ENCODE measurements at regions not wholly inside any gene's neighbourhood (a gene's known extent, or its start where the extent isn't known, plus 50 kb on each side); places are given as distances from the start of the nearest gene placed in this dataset.

DNA sequence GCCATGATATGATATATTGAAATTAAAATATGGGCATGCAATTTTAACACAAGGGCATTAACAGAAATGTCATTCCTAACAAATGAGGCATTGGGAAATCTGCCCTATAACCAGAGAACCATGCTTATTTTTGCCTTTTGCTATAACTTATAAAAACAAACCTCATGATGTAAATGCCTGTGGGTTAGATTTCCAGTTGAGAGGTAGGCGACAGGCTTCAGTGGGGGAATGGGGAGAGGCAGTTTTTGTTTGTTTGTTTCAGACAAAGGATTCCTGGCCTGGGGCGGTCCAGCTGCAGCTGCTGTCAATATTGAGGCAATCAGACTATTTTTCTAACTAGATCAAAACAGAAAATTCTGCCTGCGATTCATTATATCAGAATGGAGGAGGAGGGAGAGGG lies 490.4 kb upstream of the CFAP20DC start:
- no peak for DNase-seq

DNA sequence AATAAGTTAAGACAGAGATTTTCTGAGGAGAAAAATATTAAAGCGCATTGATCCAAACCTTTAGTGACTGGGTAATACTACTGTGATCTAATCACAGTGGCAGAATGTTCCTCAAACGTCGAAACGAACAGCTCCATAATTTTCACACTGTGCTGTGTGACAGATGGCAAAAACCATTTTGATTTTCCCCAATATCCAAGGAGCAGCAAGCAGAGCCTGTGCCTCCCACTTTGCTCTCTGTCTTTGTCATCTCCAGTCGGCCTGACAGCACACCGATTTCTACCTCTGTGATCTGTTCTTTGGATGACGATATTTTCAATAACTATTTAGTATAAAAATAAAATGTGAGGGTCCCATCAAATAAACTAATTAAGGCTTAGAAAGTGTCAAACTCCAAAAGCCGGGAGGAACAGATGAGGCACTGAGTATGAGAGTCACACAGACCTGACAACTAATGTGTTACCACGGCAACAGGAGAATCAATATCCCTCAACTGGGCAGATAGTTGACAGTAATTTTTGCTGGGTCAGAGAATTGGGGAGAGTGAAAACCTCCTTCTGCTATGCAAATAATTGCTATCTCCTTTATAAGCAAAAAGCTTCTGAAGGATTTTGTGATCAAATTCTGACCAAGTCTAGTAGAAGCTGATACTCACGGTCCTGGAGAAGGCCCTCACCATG lies 489.1 kb upstream of the CFAP20DC start:
- no peak for DNase-seq

DNA sequence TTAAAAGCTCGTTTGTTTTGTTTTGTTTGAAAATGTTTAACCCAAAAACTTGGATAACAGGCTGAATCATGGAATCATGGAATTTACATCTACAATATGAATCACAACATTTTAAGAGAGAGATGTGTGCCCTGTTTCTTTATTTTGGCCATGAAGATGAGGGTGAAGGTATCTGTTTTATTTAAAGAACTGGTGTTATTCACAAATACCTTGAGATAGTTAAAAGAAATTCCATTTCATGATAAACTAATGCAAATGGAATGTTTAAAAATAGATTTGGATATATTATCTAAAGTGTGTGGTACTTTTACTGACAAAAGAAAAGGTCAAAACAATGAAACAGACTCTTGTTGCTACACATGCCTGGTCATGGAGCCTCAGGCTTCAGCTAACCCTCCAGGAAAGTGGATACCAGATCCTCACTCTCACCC lies 486.0 kb upstream of the CFAP20DC start:
- no peak for DNase-seq

DNA sequence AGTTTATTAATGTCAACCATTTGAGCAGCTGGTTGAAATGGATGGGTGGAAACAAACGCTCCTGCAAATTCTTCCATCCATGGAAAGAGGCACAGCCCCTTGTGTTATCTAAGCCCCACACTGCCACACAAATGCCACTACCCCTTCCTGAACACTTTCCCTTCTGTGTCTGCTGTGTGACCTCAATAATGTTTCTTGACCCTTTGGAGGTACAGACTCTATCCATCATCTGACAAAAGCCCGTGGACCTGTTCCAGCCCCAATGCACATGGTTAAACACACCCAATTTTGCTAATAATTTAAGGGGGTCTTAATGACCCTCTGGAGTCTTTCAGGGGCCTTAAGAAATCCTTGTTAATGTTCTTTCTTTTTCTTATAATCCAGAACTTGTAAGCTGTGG lies 482.2 kb upstream of the CFAP20DC start:
- no peak for DNase-seq

DNA sequence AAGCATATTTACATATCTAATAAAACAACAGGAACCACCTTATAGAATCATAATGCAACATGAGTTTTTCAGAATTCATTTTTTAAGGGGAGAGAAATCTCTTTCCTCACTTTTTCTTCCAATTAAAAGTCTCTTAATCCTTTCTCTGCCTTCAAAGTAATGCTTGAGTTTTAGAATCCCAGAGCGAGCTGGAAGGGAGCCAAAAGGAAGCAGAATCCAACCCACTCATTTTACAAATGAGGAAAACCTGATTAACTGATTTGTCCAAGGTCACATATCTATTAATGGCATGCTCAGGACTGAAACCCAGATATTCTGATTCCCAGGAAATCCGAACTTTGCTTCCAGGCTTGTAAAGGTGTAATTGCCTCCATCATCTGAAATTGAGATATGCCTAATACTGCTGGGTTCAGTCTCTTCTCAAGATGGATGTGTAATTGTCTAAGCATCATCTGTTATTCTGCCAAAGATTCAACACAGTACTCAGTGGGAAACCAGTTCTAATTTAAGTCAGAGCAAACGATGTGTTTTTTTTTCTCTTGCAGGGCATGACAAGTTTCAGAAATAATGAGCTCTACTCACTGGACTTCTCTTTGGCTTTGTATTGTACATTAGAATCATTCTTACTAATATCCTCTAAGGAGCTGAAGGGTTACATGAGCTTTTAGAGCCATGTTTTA lies 481.4 kb upstream of the CFAP20DC start:
- no peak for DNase-seq

DNA sequence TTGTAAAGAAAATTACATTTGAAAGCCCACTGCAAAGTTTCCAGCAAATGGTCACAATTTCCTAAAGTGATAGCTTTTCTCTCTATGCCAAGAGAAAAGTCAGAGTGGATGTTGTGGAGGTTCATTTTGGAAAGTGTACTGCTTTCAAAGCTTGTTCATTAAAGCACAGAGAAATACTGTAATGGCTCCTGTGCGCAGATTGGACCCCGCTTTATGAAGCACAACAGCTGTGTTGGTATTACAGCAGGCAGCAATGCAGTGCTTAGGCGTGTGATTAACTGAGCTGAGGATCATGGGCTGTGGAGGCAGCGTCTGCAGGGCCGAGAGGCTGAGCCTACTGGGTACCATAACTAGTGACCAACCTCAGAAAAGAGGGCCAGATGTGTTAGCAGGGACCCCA lies 478.4 kb upstream of the CFAP20DC start:
- no peak for DNase-seq

DNA sequence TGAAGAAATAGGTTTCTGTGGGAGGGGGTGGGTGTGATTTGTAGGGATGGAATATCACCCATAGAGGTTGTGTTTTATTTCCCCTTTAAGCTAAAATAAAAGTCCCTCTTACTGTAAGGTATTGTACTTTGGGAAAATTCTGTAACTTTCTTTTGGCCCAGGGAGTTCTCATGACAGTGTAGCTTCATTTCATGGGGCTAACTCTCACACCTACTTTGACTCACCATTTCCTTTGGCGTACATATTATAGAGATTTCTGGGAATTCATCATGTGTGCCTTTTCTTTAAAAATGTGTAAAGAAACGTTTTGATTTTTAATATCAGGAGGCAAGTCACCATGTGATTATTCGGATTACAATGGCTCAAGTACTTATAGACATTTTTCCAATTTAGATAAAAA lies 477.7 kb upstream of the CFAP20DC start:
- DNase-seq = no peak

DNA sequence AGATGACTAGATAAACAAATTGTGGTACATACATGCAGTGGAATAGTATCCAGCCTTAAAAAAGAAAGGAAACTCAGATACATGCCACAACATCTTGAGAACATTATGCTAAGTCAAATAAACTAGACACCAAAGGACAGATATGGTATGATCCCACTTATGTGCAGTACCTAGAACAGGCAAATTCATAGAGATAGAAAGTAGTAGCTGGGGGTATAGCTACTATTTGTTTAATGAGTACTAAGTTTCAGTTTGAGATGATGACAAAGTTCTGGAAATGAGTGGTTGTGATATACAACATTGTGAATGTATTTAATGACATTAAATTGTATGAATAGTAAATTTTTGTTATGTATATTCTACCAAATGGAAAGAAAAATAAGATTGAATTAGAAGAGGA lies 477.2 kb upstream of the CFAP20DC start:
- DNase-seq = no peak

DNA sequence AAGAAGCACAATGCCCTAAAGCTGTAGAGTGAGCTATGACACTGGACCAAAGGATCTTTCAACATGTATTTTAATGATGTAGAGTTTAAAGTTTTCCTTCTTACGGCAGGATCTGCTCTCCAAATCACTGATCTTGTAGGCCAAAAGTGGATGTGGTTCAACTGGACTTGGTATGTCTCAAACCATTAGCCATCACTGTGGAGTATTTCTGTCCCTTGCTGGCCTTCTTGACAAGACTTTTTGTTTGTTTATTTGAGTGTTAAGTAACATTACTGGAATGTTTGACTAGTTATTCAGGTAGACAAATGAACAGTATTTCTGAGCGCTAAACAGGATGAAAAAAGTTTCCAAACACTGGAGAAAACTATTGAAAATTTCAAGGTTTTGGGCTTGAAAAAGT lies 472.7 kb upstream of the CFAP20DC start:
- DNase-seq = no peak

DNA sequence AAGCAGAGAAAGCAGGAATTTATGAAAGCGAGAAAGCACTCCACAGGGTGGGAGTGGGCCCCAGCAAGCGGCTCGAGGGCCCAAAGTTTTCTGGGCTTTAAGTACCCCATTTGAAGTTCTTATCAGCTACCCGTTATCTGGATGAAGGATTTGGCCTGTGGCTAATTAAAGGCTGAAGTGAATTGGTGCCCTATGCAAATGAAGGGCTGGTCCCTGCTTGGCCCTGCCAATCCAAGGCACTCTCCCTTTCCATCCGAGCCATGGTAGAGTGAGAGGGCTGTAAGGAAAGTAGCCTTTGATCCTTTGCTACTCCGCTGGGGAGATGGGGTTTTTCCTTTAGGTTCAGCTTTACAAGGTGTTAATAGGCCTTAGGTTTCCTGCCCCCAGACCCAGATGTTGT lies 469.3 kb upstream of the CFAP20DC start:
- DNase-seq = no peak

DNA sequence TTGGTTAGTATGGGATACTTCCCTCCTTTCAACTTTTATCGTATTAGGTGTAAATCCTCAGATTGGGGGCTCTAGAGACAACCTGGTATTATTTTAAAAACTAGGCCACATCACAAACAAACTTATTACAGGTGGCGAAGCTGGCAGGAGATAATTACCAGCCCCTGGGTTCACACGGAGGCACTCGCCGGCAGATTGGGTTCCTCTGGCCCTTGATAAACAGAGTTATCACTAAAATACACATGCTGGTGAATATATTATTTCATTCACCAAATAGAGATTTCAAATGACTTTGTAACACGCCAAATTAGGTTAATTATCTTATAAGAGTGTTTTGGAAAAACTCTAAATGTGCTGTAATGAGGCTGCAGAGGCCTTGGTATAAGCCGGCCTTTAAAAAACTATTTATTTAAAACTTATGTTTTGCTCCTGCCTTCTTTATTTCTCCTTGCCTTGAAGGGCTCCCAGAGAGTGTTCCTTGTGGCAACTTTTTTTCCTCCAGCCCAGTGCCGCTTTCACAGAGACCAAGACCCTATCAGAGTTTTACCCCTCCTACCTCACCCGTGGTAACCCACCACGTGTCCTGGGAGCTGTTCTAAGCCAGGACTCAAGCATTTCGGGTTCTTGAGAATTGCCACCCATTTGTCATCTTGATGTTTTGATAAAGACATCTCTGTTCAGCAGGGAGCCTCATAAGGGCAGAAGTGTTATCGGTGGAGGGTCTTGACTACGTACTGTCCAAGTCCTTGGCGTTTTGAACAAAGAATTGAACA lies 468.6 kb upstream of the CFAP20DC start:
- no peak for DNase-seq

DNA sequence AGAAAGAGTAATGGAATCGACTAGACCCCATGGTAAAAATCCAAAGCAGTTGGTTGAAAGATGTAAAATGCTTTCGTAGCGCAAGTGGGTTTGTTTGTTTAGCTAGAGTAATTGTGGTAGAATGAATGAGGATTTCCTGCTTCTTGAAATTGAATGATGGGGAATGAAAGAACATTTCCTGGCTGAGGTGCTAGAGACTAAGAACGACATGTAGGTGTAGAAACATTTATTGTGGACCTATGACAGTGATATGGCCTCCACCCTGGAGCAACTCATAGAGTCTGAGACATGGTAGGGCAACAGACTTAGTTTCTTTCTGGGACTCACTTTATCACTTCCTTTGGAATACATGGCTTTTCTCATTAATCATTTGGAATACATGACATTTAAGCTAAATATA lies 467.6 kb upstream of the CFAP20DC start:
- no peak for DNase-seq

DNA sequence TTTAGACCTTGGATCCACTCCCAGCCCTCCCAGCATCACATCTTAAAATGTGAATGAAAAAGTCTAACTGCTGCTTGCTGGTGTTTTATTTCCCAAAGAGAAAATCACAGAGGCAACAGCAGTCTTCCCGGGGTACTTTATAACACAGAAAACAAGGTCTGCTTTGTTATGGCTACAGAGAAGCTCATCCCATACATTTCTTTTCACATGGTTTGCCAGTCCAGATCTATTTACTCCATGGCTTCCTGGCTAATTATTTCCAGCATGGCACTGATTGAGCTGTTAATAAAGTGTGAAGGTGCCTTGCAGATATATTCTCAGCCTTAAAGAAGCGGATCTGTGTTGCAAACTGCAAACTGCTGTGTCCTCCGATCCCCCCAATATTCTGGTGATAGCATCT lies 466.1 kb upstream of the CFAP20DC start:
- DNase-seq = no peak

DNA sequence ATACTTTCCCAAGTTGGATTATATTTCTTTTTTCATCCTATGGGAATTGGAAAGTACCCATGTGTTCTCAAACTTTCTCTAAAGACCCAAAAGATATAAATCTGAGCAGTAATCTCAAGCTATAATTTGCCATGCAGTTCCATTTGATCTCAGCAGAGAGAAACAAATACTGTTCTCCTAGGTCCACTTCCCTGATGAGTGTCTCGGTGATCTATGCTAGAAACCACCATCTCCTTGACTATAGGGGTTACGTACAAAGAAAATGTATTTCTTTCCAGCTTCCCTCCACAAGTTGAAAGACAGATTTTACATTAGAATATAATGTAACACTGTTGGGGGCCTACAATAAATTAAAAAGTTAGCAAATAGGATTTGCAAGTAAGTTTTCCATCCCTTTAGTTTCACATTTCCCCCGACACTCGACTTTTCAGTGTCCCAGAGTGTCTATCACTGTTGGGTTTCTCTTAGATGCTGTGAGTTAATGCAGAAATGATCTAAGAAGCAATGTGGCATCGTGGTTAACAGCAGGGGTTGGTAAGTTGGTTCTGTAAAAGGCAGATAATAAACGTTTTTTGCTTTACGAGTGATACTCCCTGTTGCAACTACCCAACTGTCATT lies 465.1 kb upstream of the CFAP20DC start:
- no peak for DNase-seq

DNA sequence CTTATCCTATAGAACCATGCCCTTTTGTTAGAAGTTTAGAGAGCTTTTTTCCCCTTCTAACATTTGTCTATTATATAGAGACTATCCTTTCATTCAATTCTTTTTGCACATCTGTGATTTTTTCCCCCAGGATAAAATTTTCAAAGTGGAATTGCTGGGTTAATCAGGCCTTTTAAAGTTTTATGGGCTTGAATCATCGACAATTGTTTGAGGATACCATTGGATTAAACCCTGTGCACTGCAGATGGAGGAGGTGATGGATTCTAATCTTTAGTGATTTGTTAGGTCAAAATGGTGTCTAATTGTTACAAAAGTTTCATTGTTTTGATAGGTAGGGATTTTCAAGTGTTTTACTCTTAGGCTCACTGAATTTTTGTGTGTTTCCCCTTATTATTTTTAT lies 463.7 kb upstream of the CFAP20DC start:
- DNase-seq = no peak

DNA sequence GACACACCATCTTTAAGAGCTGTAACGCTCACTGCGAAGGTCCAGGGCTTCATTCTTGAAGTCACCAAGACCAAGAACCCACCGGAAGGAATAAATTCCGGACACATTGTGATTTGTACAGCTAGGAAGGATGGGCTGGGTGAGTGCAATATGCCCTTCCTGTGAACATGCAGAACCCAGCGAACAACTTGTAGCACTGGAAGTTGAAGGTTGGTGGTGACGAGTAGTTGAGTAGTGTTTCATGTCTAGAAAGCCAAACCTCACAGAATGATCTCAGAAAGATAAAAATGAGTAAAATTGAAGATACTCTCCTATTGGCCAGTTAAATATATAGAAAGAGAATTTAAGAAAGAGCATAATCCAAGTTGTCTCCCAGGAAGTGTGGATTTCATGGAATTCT lies 462.2 kb upstream of the CFAP20DC start:
- no peak for DNase-seq

DNA sequence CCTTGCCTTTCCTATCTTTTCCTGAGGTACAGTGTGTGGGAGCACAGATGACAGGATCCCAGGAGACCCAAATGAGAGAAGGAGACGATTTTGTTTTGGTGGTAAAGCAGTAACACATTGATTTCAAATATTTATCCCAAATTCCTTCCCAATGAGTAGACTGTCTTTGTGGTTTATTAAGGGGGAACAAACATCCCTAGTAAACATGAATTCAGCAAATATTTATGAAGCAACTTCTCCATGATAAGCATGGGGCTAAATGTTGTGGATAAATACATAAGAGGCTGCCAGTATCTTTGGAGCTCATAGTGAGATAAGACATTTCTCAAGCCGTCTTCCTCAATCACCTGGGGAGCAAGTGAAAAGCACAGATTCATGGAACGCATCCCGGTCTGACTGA lies 460.8 kb upstream of the CFAP20DC start:
- DNase-seq = no peak

DNA sequence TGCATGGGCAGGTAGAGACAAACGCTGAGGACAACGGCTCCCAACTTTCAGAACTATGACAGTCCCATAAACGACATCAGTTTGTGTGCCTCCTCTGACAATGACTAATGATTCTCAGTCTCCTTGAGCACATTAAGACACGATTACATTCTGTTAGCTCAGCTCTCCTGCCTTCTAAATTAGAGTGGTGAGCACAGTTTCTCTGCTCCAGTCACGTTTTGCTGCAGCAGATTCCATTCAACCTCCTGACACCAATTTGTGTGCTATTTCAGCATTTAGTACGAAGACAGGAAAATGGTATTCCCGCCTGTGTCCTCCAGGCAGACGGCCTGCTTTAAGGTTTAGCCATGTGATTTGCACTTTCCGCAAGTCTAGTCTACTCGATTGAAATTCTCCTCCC lies 458.4 kb upstream of the CFAP20DC start:
- DNase-seq = no peak

DNA sequence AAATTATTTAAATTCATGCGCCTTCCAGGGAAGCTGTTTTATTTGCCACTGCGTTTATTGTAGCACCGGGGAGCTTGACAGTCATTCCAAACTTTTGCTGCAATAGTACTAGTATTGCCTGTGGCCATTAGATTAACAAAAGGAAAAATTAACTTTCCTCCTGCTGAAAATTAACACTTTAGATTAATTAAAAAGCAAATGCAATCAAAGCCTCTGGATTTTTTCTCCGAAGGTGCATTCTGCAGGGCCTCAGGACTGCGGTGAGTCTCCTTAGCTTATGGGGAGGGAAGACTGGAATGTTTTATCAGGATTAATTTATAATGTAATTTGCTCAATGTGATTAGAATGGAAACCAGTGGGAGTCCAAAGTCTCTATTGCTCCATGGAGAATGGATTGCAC lies 456.4 kb upstream of the CFAP20DC start:
- no peak for DNase-seq

DNA sequence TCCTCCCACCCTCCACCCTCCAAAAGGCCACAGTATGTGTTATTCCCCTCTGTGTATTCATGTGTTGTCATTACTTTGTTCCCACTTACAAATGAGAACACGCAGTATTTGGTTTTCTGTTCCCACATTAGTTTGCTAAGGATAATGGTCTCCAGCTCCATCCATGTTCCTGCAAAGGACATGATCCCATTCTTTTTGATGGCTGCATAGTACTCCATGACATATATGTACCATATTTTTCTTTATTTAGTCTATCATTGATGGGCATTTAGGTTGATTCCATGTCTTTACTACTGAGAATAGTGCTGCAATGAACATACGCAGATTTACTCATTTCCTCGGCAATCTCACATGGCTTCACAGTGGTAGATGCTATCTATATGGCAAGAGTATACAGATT lies 453.6 kb upstream of the CFAP20DC start:
- DNase-seq = no peak

DNA sequence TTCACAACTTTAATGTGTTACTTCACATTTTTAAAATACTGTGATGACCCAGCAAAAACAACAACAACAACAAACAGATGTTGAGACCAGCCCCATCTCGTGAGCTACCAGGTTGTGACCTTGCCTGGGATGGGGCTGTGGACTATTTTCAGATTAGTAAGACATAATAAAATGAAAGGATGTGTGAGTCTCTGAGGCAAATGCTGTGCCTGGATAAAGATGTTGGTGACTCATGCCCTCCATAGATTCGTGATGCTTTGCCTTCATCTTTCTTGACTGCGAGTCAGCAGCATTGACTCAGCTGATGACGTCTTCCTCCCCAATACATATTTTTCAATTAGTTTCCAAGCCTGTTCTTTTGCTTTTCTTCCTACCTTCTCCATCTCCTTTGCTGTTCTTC lies 453.0 kb upstream of the CFAP20DC start:
- DNase-seq = peak; percentile 33

DNA sequence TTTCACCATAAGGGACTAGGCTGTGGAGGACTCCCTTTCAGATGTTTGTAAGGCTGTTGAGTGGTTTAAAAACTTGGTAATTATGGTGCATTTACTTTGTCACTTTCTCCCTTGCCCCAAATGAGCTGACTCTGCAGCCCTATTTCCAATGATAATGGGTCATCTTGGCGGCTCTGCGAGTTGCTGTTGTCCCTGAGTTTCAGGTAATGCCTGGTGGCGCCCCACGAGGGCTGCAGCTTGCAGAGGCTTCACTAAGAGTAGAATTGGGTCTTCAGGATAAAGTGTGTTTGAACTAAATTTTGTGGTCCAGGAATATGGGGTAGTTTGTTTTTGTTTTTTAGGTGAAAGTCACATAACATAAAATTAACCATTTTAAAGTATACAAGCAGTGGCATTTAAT lies 450.1 kb upstream of the CFAP20DC start:
- no peak for DNase-seq

DNA sequence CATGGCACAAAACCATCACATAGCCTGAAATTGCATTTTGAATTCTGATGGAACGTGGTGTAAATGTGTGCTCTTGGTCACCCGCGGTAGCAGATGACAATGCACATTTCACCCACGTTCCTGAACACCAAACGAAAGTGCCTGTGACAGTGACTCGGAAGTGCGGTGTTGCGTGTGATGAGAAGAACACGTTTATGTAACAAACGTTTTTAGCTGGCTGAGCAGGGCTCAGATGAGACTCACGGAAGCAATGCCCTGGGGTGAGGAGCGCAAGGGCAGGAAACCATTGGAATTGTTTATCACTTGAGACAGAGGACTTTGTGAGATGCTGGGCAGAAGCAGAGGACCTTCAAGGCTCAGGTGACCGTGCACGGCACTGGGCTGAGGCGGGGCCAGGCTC lies 449.2 kb upstream of the CFAP20DC start:
- no peak for DNase-seq

DNA sequence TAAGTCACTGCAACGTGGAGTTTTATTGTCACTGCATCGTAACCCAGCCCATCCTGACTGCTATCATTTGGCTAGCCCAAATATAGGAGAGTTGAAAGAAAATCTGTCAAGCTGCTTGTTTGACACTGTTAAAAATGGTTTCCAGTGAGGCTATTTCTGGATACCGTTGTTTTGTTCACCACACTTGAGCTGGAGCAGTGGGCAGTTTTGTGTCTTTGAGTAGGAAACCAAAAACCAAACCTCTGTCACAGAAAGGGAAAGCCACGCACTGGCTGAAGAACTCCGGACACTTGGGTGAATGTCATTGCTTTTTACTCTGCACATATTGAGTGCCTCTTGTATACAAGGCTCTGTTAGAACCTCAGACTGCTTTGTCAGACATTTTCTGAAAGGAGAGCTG lies 446.4 kb upstream of the CFAP20DC start:
- no peak for DNase-seq

Measured in CD4-positive, alpha-beta T cell treated with Interleukin-17A for 4 hours (primary cell).